ENCODE measurements at regions not wholly inside any gene's neighbourhood (a gene's known extent, or its start where the extent isn't known, plus 50 kb on each side); places are given as distances from the start of the nearest gene placed in this dataset.

DNA sequence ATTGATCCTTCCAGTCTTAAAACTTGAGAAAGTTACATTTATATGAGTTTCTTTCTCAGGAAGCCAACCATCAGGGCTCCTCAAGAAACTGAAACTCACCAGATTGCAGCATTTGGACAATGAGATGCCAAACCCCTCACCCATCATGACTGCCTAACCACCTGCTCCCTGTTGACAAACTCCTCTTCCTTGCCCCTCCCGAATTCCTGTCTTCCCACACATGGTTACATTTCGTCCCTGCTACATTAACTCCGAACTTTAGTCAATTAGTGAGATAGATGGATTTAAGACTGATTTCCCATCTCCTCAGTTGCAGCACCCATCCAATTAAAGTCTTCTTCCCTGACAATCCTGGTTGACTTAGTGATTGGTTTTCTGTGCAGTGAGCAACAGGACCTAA, 118.7 kb downstream of the ZNF330 start:
- TF ChIP-seq, protein P1, sequence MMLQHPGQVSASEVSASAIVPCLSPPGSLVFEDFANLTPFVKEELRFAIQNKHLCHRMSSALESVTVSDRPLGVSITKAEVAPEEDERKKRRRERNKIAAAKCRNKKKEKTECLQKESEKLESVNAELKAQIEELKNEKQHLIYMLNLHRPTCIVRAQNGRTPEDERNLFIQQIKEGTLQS (CRISPR knock-in tag; conservative IDR thresholded peaks at IDR 0.05), result no peak
- TF ChIP-seq GABPB1 (CRISPR knock-in tag; IDR thresholded peaks at IDR 0.05) (no peak), ZNF232 (CRISPR knock-in tag; IDR thresholded peaks at IDR 0.05) (no peak), SMAD3 (CRISPR knock-in tag; IDR thresholded peaks at IDR 0.05; ENCODE audit: borderline replicate concordance) (no peak), USF1 (CRISPR knock-in tag; IDR thresholded peaks at IDR 0.05) (no peak), USF2 (CRISPR knock-in tag; IDR thresholded peaks at IDR 0.05) (no peak), CTCF (IDR thresholded peaks at IDR 0.05) (no peak)
- TF ChIP-seq, protein P2, sequence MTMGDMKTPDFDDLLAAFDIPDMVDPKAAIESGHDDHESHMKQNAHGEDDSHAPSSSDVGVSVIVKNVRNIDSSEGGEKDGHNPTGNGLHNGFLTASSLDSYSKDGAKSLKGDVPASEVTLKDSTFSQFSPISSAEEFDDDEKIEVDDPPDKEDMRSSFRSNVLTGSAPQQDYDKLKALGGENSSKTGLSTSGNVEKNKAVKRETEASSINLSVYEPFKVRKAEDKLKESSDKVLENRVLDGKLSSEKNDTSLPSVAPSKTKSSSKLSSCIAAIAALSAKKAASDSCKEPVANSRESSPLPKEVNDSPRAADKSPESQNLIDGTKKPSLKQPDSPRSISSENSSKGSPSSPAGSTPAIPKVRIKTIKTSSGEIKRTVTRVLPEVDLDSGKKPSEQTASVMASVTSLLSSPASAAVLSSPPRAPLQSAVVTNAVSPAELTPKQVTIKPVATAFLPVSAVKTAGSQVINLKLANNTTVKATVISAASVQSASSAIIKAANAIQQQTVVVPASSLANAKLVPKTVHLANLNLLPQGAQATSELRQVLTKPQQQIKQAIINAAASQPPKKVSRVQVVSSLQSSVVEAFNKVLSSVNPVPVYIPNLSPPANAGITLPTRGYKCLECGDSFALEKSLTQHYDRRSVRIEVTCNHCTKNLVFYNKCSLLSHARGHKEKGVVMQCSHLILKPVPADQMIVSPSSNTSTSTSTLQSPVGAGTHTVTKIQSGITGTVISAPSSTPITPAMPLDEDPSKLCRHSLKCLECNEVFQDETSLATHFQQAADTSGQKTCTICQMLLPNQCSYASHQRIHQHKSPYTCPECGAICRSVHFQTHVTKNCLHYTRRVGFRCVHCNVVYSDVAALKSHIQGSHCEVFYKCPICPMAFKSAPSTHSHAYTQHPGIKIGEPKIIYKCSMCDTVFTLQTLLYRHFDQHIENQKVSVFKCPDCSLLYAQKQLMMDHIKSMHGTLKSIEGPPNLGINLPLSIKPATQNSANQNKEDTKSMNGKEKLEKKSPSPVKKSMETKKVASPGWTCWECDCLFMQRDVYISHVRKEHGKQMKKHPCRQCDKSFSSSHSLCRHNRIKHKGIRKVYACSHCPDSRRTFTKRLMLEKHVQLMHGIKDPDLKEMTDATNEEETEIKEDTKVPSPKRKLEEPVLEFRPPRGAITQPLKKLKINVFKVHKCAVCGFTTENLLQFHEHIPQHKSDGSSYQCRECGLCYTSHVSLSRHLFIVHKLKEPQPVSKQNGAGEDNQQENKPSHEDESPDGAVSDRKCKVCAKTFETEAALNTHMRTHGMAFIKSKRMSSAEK (CRISPR knock-in tag; IDR thresholded peaks at IDR 0.05; ENCODE audit: borderline replicate concordance), result no peak
- TF ChIP-seq, protein P3, sequence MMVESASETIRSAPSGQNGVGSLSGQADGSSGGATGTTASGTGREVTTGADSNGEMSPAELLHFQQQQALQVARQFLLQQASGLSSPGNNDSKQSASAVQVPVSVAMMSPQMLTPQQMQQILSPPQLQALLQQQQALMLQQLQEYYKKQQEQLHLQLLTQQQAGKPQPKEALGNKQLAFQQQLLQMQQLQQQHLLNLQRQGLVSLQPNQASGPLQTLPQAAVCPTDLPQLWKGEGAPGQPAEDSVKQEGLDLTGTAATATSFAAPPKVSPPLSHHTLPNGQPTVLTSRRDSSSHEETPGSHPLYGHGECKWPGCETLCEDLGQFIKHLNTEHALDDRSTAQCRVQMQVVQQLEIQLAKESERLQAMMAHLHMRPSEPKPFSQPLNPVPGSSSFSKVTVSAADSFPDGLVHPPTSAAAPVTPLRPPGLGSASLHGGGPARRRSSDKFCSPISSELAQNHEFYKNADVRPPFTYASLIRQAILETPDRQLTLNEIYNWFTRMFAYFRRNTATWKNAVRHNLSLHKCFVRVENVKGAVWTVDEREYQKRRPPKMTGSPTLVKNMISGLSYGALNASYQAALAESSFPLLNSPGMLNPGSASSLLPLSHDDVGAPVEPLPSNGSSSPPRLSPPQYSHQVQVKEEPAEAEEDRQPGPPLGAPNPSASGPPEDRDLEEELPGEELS (CRISPR knock-in tag; IDR thresholded peaks at IDR 0.05), result no peak

Measured in WTC11 (cell line).